NCI-H82 treated with DMSO at 0.1 percent for 48 hours (cell line): ENCODE measurements at regions not wholly inside any gene's neighbourhood (a gene's known extent, or its start where the extent isn't known, plus 50 kb on each side); places are given as distances from the start of the nearest gene placed in this dataset.

Experiments used
- DNase-seq: peaks from one replicate; lab custom pipeline; 2025; ENCODE audit not compliant: unreplicated experiment; lab: John Stamatoyannopoulos, UW

GRCh38 chrX:122504026-122504425, 680.1 kb upstream of the GRIA3 start:
- no peak for DNase-seq

- no peak for DNase-seq
Observed at GRCh38 chrX:122512561-122513072, 671.5 kb upstream of the GRIA3 start.

GRCh38 chrX:122517786-122518185, 666.3 kb upstream of the GRIA3 start:
- DNase-seq, result no peak

- DNase-seq, result no peak
Observed at GRCh38 chrX:122545778-122546177, 638.3 kb upstream of the GRIA3 start.

DNA sequence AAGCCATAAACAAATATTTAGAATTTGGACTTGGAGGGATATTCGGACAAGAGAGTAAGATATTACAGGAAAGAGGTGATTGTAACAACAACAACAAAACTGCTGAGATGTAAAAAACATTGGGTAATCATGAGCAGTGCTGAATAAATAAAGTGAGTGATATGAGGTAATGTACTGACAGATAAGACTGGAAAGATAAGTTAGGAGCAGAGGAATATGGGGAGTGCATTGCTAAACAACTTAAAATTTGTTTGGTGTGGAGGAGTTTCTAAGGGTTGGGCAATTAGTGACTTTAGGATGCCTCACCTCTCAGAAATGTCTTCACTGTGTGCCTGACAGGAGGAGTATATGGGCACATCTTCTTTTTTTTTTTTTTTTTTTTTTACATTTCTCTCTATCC, 637.8 kb upstream of the GRIA3 start:
- DNase-seq, result no peak

- DNase-seq, result no peak
Observed at GRCh38 chrX:122552286-122552800, 631.7 kb upstream of the GRIA3 start.

GRCh38 chrX:122555925-122556324, 628.2 kb upstream of the GRIA3 start:
- no peak for DNase-seq

DNA sequence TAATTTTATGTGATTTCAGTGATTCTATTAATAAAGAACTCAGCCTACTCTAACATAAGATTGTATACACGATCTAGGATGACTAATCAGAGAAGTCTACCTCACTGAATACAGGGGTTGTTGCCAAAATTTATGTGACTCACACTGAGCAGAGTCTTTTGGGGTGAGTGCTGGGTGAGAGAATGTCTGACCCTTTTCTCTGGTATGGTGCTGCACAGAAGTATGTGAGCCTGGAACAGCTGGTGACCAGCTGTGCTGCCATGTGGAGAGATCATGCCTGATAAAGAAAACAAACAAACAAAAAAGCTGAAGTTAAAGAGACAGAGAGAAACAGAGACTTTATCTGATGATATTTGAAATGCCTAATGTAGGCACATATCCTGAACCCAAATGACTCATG, 618.1 kb upstream of the GRIA3 start:
- no peak for DNase-seq

DNA sequence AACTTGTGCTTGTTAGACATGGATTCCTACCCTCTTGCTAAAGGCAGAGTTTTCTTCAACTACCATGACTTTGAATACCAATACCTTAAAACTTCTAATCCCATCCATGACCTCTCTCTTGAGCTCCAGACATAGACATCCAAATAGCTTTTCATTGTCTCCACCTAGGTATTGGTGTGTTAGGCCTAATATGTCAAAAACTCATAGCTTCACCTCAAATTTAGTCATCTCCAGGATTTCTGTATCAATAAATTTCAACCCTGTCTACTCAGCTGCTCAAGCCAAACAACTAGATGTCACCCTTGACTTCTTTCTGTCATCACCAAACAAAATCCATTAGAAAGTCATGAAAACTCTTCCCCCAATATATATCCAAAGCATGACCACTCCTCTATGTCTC, 617.7 kb upstream of the GRIA3 start:
- DNase-seq, result no peak

GRCh38 chrX:122567911-122568310, 616.2 kb upstream of the GRIA3 start:
- no peak for DNase-seq

GRCh38 chrX:122572461-122572860, 611.6 kb upstream of the GRIA3 start:
- DNase-seq, result no peak

GRCh38 chrX:122579036-122579435, 605.0 kb upstream of the GRIA3 start:
- no peak for DNase-seq

GRCh38 chrX:122579526-122579925, 604.6 kb upstream of the GRIA3 start:
- DNase-seq, result no peak

DNA sequence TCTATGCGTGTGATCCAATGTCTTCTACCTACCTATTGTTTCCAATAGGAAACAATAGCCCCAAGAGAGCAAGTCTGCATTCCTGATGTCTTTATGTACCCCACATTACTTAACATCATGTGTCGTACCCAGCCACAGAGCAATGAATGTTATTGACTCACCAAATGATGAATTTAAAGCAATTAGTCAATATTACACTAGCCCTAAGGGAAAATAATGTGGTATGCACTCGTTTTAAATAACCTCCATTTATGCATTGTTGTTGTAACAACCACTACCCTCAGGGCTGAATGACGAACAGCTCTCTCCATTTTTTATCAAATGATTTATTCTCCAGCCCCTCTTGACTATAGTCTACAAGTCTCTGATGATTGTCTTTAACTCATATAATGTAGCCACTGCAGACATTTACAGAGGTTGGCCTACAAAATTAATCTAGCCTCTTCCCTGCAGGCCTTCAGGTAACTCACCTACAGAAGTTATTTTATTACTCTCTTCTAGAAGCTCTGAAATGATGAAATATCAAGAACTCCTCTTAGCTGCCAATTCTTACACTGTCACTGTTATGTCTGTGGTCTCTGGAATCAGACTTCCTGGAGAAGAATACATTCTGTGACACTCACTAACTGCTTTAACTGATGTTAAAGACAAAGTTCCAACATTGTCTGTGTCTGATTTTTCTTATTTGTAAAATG, 601.7 kb upstream of the GRIA3 start:
- DNase-seq, result no peak

DNA sequence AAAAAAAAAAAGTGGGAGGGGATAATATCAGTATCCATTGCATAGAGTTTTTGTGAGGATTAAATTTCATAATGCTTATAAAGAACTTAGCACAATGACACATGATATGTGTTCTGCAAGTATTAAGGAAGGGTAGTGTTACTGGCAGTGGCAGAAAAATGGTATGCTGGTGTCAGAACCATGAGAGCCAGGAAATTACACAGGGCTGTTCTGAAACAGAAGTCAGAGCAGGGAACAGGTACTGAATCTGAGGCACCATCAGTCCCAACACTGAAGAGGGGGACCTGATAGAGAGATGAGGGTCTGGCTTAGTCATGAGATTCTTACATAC, 601.1 kb upstream of the GRIA3 start:
- DNase-seq, result no peak

GRCh38 chrX:122583551-122583950, 600.5 kb upstream of the GRIA3 start:
- DNase-seq, result no peak

DNA sequence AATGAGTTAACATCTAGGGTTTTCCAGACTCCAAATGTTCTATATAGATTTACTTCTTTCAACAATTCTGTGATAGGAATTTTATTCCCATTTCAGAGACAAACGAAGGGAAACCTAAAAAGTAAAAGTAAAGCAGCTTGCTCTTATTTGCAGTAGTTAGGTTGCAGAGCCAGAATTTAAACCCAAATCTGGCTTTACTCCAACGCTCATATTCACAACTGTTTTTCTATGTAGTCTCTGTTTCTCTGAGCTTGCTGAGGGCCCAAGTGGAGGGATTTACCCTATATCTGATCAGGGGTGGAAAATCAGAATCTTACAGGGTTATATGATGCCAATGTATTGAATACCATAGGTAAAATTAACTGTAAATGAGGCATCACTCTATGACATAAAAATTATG, 599.1 kb upstream of the GRIA3 start:
- no peak for DNase-seq

DNA sequence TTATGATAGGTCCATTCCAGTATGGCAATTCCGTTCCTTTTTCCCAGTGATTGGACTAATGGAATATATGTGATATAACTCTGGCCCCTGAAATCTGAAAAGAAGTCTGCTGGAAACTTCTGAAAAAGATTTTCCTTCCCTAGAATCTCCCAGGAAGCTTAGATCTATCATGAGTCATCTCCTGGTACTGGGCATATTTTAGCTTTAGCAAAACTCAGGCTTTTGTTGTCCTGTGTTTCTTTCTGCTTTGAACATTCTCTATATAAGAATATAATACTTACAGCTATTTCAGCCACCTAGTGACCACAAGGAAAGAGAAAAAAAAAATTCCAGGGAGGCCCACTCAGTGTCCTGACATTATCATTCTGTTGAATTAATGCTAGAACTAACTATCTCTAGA, 597.2 kb upstream of the GRIA3 start:
- no peak for DNase-seq

- no peak for DNase-seq
Observed at GRCh38 chrX:122591546-122591945, 592.5 kb upstream of the GRIA3 start.

- DNase-seq, result no peak
Observed at GRCh38 chrX:122596998-122597397, 587.1 kb upstream of the GRIA3 start.

DNA sequence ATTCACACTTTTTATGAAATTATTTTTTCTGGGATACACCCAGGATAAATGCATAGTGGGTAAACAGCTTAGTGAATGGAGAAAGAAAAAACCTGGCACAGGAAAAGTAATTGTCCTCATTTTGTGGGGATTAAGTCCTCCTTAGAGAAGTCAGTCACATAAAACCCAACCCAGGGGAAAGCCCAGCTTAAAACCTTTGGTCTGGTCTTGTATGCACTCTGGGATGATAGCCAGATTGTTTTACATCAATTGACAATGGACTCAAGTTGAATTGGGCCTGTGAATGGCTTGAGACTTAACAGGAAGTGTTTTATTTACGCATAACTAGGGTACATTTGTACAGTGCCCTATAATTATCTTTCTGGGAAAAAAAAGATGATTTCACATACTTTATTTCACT, 561.3 kb upstream of the GRIA3 start:
- no peak for DNase-seq

GRCh38 chrX:122625239-122625638, 558.8 kb upstream of the GRIA3 start:
- no peak for DNase-seq

GRCh38 chrX:122625821-122626220, 558.3 kb upstream of the GRIA3 start:
- no peak for DNase-seq
